Mesenchymal stem cell (in vitro differentiated cells and primary cell): ENCODE measurements at regions not wholly inside any gene's neighbourhood (a gene's known extent, or its start where the extent isn't known, plus 50 kb on each side); places are given as distances from the start of the nearest gene placed in this dataset.
"Not testable (repeated sequence)": the region's sequence is repeated elsewhere in the genome, so short reads cannot be mapped to it uniquely, and the experiment has no call there.

Source experiments
- DNase-seq: peaks from one replicate; pipeline ENCODE4 v3.0.0-alpha.2; 2013
- H2AFZ ChIP-seq: one replicate; pipeline ENCODE4 v1.6.1; 2013; ENCODE audit warnings: low read depth, mild to moderate bottlenecking, control low read depth, inconsistent platforms, low read length, moderate library complexity
- H2AK5ac ChIP-seq: 2 replicates; pipeline ENCODE4 v1.6.1; 2013; ENCODE audit warnings: low read length, moderate library complexity, mild to moderate bottlenecking, inconsistent platforms; ENCODE audit not compliant: severe bottlenecking
- H2BK120ac ChIP-seq: one replicate; pipeline ENCODE4 v1.6.1; 2013; ENCODE audit warnings: low read depth, mild to moderate bottlenecking, inconsistent platforms, low read length, moderate library complexity
- H2BK12ac ChIP-seq, 2 experiments: one replicate each; pipeline ENCODE4 v1.6.1; 2013; ENCODE audit warnings: inconsistent platforms in 2 of 2, low read length in 2 of 2, mild to moderate bottlenecking in 2 of 2, moderate library complexity in 2 of 2, control low read depth in 1 of 2
- H2BK15ac ChIP-seq: one replicate; pipeline ENCODE4 v1.6.1; 2013; ENCODE audit warnings: mild to moderate bottlenecking, low read depth, inconsistent platforms; ENCODE audit not compliant: poor library complexity, severe bottlenecking
- H2BK5ac ChIP-seq: 2 replicates; pipeline ENCODE4 v1.6.1; 2013; ENCODE audit warnings: low read depth, mild to moderate bottlenecking, low read length, control low read depth, inconsistent platforms; ENCODE audit not compliant: poor library complexity, severe bottlenecking
- H3K14ac ChIP-seq, 2 experiments: one replicate each; pipeline ENCODE4 v1.6.1; 2013; ENCODE audit warnings: inconsistent platforms in 2 of 2, low read length in 2 of 2, control low read depth in 1 of 2, mild to moderate bottlenecking in 1 of 2, moderate library complexity in 1 of 2
- H3K18ac ChIP-seq, 2 experiments: one replicate each; pipeline ENCODE4 v1.6.1; 2013; ENCODE audit warnings: inconsistent platforms in 2 of 2, low read length in 2 of 2, control low read depth in 1 of 2, low read depth in 1 of 2, mild to moderate bottlenecking in 1 of 2
- H3K23ac ChIP-seq, 2 experiments: one replicate each; pipeline ENCODE4 v1.6.1; 2013; ENCODE audit warnings: inconsistent platforms in 2 of 2, low read length in 2 of 2, mild to moderate bottlenecking in 2 of 2, moderate library complexity in 2 of 2, control low read depth in 1 of 2
- H3K27ac ChIP-seq: 2 replicates; pipeline ENCODE4 v1.5.1; 2013; ENCODE audit warnings: mild to moderate bottlenecking, moderate library complexity, low read length, control low read depth, inconsistent platforms; ENCODE audit not compliant: poor library complexity, severe bottlenecking
- H3K27me3 ChIP-seq, 2 experiments: 2 replicates each; pipeline versions ENCODE4 v1.6.1 to v1.7.0; 2013; ENCODE audit warnings: low read length in 2 of 2, mild to moderate bottlenecking in 2 of 2, moderate library complexity in 2 of 2, control low read depth in 1 of 2, inconsistent platforms in 1 of 2; ENCODE audit not compliant: control insufficient read depth in 1 of 2, insufficient read depth in 1 of 2
- H3K36me3 ChIP-seq, 2 experiments: 2 replicates each; pipeline versions ENCODE4 v1.6.1 to v1.7.0; 2013; ENCODE audit warnings: low read length in 2 of 2, control low read depth in 1 of 2, inconsistent platforms in 1 of 2, low read depth in 1 of 2, mild to moderate bottlenecking in 1 of 2; ENCODE audit not compliant: insufficient read depth in 2 of 2, control insufficient read depth in 1 of 2
- H3K4ac ChIP-seq, 2 experiments: one replicate each; pipeline ENCODE4 v1.6.1; 2013; ENCODE audit warnings: inconsistent platforms in 2 of 2, low read length in 2 of 2, mild to moderate bottlenecking in 2 of 2, moderate library complexity in 2 of 2, control low read depth in 1 of 2, low read depth in 1 of 2
- H3K4me1 ChIP-seq: 2 replicates; pipeline ENCODE4 v1.6.1; 2013; ENCODE audit warnings: low read depth, low read length, control low read depth; ENCODE audit not compliant: control insufficient read depth, insufficient read depth
- H3K4me2 ChIP-seq: 2 replicates; pipeline ENCODE4 v1.6.1; 2013; ENCODE audit warnings: low read length, mild to moderate bottlenecking, inconsistent platforms; ENCODE audit not compliant: poor library complexity, severe bottlenecking
- H3K4me3 ChIP-seq, 2 experiments: 2 replicates each; pipeline versions ENCODE4 v1.5.1 to v1.7.0; 2013; ENCODE audit warnings: low read length in 2 of 2, mild to moderate bottlenecking in 2 of 2, control low read depth in 1 of 2, low read depth in 1 of 2; ENCODE audit not compliant: insufficient read depth in 1 of 2
- H3K79me1 ChIP-seq: replicated peaks from 2 replicates; pipeline ENCODE4 v1.6.1; 2013; ENCODE audit warnings: mild to moderate bottlenecking, control low read depth, low read length, inconsistent platforms; ENCODE audit not compliant: poor library complexity, severe bottlenecking
- H3K9ac ChIP-seq: 2 replicates; pipeline ENCODE4 v1.7.0; 2013; ENCODE audit warnings: mild to moderate bottlenecking, low read length, moderate library complexity
- H3K9me3 ChIP-seq: 2 replicates; pipeline ENCODE4 v1.7.0; 2013; ENCODE audit warnings: mild to moderate bottlenecking, low read length; ENCODE audit not compliant: control insufficient read depth
- H4K8ac ChIP-seq: one replicate; pipeline ENCODE4 v1.6.1; 2013; ENCODE audit warnings: inconsistent platforms, mild to moderate bottlenecking, low read length, moderate library complexity
- H4K91ac ChIP-seq: one replicate; pipeline ENCODE4 v1.6.1; 2013; ENCODE audit warnings: mild to moderate bottlenecking, low read length, inconsistent platforms
- WGBS: methylation state at CpG from one replicate; pipeline ENCODE4 v1.1.7; 2013; ENCODE audit warnings: mixed read lengths; 5-methylcytosine and 5-hydroxymethylcytosine counted together

DNA sequence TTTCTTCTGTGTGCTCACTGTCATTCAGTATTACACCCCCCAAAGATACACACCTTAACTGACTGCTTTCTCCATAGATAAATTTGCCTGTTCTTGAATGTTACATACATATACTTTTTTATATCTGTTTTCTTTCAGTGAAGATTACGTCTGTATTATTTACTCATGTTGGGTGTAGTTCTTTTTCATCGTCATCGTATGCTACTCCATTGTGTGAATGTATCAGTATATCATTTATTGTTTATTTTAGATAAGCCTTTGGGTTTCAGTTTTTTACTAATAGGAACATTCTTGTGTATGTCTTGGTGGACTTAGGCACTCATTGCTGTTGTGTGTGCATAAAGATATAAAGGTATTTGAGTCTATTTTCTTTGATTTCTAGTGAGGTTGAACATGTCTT, 64.4 kb downstream of the SEPTIN7 start:
- H3K9me3 ChIP-seq, result no peaks in the 10 kb centered on the region
- H2BK12ac ChIP-seq, result no peak overlapping the region
- peaks cover 6 to 47% of the 10 kb centered on the region in 2 experiments for H3K36me3 ChIP-seq
- no peak overlapping the region for H4K91ac ChIP-seq
- no peak overlapping the region for H3K18ac ChIP-seq
- WGBS, result 89% methylated on average over 3 of the region's 3 CpGs
- H2BK5ac ChIP-seq, result no peak overlapping the region
- H2AFZ ChIP-seq, result no peak overlapping the region
- H3K4ac ChIP-seq, result no peak overlapping the region
- H3K14ac ChIP-seq, result no peak overlapping the region
- H2BK120ac ChIP-seq, result no peak overlapping the region
- no peak overlapping the region for H3K23ac ChIP-seq
- H3K4me3 ChIP-seq, result no peak overlapping the region
- no peaks in the 10 kb centered on the region for H3K4me1 ChIP-seq
- H3K79me1 ChIP-seq, result peaks cover 7% of the 10 kb centered on the region
- no peak overlapping the region for H4K8ac ChIP-seq
- H2BK15ac ChIP-seq, result no peak overlapping the region
- no peak overlapping the region for H2AK5ac ChIP-seq
- H3K4me2 ChIP-seq, result no peak overlapping the region
- no peak overlapping the region for H3K27ac ChIP-seq
- no peaks in the 10 kb centered on the region for H3K27me3 ChIP-seq
- no peak overlapping the region for H3K9ac ChIP-seq
- DNase-seq, result no peak

- Histone ChIP-seq H3K18ac (no peak overlapping the region), H2AFZ (no peak overlapping the region), H3K79me1 (peaks cover 7% of the 10 kb centered on the region), H2AK5ac (no peak overlapping the region), H2BK15ac (no peak overlapping the region), H3K4me2 (no peak overlapping the region), H3K23ac (no peak overlapping the region), H4K8ac (no peak overlapping the region), H4K91ac (no peak overlapping the region), H3K9me3 (no peaks in the 10 kb centered on the region), H3K4me1 (no peaks in the 10 kb centered on the region), H3K4me3 (no peak overlapping the region), H3K27ac (no peak overlapping the region), H3K4ac (no peak overlapping the region), H2BK120ac (no peak overlapping the region), H3K9ac (no peak overlapping the region), H2BK12ac (no peak overlapping the region), H3K14ac (no peak overlapping the region), H3K27me3 (no peaks in the 10 kb centered on the region), H2BK5ac (no peak overlapping the region), H3K36me3 (peaks cover 6 to 47% of the 10 kb centered on the region in 2 experiments)
- DNase-seq, result no peak
- no CpG with 5 or more reads among the region's 1 CpG for WGBS
Measured at GRCh38 chr7:35866186-35866585, 65.3 kb downstream of the SEPTIN7 start.

DNA sequence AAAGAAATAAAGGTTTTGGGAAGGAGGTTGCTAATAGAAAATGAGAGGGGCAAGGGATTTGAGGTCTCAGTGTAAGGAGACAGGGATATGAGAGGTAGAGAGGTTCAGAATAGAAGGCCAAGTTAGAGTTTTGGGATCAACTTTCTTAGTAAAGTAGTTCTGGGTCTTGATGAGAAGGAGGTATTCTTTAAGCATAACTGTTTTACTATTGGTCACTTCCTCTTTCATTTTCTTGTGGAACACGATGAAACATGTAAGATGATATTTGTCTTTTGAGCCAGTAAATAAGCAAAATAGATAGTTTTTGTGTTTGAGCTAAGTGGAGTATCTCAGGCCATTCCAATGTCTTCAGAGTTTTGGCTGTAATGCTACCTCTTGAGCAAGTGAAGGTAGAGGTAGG, 68.3 kb downstream of the SEPTIN7 start:
- not testable (repeated sequence) for DNase-seq, H3K27ac ChIP-seq, H3K4me1 ChIP-seq, H2AK5ac ChIP-seq, H3K4me3 ChIP-seq, H2BK12ac ChIP-seq, H2BK120ac ChIP-seq, H4K91ac ChIP-seq, H2AFZ ChIP-seq, H3K4me2 ChIP-seq, H3K14ac ChIP-seq, H3K9me3 ChIP-seq, H2BK5ac ChIP-seq, H3K23ac ChIP-seq, H3K27me3 ChIP-seq, H2BK15ac ChIP-seq, H3K9ac ChIP-seq, H4K8ac ChIP-seq, H3K18ac ChIP-seq, H3K4ac ChIP-seq, H3K79me1 ChIP-seq
- H3K36me3 ChIP-seq, result peaks cover 6 to 61% of the 10 kb centered on the region in 2 experiments
- WGBS, result 93% methylated on average over 1 of the region's 1 CpG

- DNase-seq, result peak; percentile 42
- Histone ChIP-seq H3K9ac (no peak overlapping the region), H3K4me2 (no peak overlapping the region)
Measured at GRCh38 chr7:35869810-35870209, 69.0 kb downstream of the SEPTIN7 start.

More at GRCh38 chr7:35869810-35870209, 69.0 kb downstream of the SEPTIN7 start:
- Histone ChIP-seq H2BK15ac (no peak overlapping the region), H3K4me1 (no peaks in the 10 kb centered on the region), H3K9me3 (no peaks in the 10 kb centered on the region), H3K4me3 (no peak overlapping the region), H3K23ac (no peak overlapping the region), H3K14ac (no peak overlapping the region), H2AK5ac (no peak overlapping the region), H2AFZ (no peak overlapping the region), H4K91ac (no peak overlapping the region), H3K79me1 (peaks cover 8% of the 10 kb centered on the region), H3K27ac (no peak overlapping the region), H3K27me3 (no peaks in the 10 kb centered on the region), H2BK12ac (no peak overlapping the region), H2BK120ac (no peak overlapping the region), H4K8ac (no peak overlapping the region), H3K36me3 (peaks cover 6 to 58% of the 10 kb centered on the region in 2 experiments), H3K4ac (no peak overlapping the region), H3K18ac (no peak overlapping the region), H2BK5ac (no peak overlapping the region)
- WGBS, result 76% methylated on average over 4 of the region's 5 CpGs
